EL (cell line): ENCODE measurements at regions not wholly inside any gene's neighbourhood (a gene's known extent, or its start where the extent isn't known, plus 50 kb on each side); places are given as distances from the start of the nearest gene placed in this dataset.

Experiments used
- DNase-seq: peaks from one replicate; pipeline ENCODE4 v3.0.0-alpha.2; 2016

DNA sequence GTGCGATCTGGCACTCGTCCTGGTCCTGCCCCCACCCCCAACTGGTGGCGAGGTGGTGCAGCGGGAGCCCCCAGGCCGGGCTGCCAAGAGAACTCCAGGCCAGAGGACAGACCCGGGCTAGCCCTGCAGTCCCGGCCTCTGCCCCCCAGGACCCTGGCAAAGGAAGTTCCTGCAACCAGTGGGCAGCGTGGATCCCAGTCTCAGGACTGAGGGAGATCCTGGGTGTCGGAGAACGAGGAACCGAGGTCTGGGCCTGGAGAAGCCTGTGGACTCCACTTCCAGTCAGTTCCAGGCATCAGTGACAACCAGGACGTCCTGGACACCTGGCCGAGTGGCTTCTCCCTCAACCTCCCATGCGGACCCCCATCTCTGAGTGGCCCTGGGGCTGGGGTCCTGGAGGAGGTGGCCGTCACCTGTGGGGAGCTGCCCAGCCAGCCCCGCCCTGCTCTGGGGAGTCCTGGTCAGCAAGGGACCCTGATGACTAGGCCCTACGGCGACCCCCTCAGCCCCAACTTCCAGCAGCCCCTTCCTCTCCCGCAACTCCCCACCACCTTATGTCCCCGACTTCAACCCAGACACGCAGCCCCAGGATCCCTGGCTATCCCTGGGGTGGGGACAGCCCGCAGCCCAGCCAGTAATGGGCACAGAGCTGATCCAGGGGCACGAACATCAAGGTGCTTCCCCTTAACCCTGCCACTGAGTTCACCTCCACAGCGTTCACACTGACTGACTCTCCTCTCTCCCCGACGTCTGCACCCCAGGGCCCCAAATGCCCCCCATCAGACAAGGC, 53.7 kb upstream of the NKX1-1 start:
- no peak for DNase-seq

DNA sequence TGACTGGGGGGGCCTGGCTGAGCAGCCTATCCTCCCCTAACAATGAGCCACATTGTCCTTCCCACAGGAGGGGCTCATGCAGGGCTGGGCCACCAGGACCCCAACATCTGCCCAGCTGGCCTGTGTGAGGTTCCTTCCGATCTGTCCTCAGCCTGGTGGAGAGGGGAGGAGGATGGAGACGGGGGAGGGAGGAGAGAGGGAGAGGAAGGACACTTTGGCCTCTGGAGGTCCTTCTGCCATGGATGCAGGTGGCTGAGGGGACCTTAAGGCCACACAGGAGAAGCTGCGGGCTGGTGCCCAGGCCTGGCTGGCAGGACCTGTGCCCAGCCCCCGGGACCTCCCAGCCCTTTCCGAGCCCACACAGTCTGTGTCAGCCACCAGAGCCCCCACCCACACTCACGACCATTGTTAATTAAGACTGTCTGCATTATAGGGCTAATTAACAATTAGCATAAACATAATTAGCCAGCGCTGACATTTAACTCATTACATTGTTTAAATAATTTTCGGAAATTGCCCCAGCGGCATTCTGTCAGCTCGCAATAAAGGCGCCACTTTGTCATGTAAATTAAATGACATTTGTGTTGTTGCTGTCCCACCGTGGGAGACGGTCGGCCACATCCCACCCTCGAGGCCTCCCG, 53.0 kb upstream of the NKX1-1 start:
- no peak for DNase-seq

DNA sequence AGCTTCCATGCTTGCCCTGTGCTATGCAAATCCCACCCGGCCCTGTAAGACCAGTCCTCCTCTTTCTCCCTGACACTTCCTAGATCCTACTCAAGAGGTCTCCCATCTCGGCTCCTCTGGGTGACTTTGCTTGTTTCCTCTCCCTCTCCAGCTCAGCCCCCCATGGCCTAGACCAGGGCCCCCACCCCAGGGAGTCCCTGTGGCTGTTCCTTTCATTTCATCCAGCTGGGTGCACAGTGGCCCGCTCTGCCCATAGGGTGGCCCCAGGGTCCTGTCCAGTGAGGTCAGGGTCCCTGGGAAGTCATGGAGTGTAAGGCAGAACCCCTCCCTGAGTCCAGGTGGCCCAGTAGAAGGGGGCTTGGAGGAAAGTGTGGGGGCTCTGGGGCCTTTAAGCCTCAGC, 52.3 kb upstream of the NKX1-1 start:
- no peak for DNase-seq
